Gastrocnemius medialis (tissue), 4 donors: ENCODE measurements at regions not wholly inside any gene's neighbourhood (a gene's known extent, or its start where the extent isn't known, plus 50 kb on each side); places are given as distances from the start of the nearest gene placed in this dataset.

Experiments
- POLR2A ChIP-seq, 2 donors: fragments of 450-650 bp; IDR thresholded peaks; one replicate each; pipeline ENCODE4 v1.6.1; 2017; ENCODE audit warnings: antibody characterized with exemption in 2 of 2, mild to moderate bottlenecking in 2 of 2, moderate library complexity in 2 of 2
- TF ChIP-seq, protein P1 (sequence below), 5 experiments: fragments of 450-650 bp in 3 of 5; fragments of 200-600 bp in 2 of 5; sonication (generic) in 2 of 5; IDR thresholded peaks in 4 of 5; conservative IDR thresholded peaks in 1 of 5; 1 replicate in 4 of 5; 2 replicates in 1 of 5; pipeline ENCODE4 v1.5.1; 2016 to 2019; ENCODE audit warnings: antibody characterized with exemption in 5 of 5, mild to moderate bottlenecking in 3 of 5, moderate library complexity in 3 of 5

DNA sequence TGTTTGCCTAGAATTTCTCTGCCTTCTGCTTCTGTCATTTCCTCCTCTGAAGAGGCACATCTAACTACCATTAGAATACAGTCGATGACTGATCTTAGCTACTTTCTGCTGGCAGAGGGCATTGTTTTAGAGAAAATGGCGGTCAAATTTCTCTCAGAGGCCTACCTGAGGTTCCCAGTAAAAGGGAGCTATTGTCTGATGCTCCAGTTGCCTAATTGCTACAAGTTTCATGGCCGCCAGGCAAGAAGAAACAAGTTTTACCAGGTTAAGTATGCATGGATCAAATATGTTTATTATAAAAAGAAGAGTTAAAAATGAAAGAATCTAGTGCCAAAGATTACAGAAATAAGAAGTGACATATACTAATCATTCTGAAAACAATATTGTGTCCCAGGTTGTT, 416.6 kb downstream of the DSC3 start:
- TF ChIP-seq POLR2A (IDR thresholded peaks at IDR 0.05) = no peak
- TF ChIP-seq, protein P1, sequence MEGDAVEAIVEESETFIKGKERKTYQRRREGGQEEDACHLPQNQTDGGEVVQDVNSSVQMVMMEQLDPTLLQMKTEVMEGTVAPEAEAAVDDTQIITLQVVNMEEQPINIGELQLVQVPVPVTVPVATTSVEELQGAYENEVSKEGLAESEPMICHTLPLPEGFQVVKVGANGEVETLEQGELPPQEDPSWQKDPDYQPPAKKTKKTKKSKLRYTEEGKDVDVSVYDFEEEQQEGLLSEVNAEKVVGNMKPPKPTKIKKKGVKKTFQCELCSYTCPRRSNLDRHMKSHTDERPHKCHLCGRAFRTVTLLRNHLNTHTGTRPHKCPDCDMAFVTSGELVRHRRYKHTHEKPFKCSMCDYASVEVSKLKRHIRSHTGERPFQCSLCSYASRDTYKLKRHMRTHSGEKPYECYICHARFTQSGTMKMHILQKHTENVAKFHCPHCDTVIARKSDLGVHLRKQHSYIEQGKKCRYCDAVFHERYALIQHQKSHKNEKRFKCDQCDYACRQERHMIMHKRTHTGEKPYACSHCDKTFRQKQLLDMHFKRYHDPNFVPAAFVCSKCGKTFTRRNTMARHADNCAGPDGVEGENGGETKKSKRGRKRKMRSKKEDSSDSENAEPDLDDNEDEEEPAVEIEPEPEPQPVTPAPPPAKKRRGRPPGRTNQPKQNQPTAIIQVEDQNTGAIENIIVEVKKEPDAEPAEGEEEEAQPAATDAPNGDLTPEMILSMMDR (IDR thresholded peaks at IDR 0.05 in 4 of 5, conservative IDR thresholded peaks at IDR 0.05 in 1 of 5) = no peak
